ENCODE measurements at regions not wholly inside any gene's neighbourhood (a gene's known extent, or its start where the extent isn't known, plus 50 kb on each side); places are given as distances from the start of the nearest gene placed in this dataset.

- peak in 1 of 2 experiments; percentile 19 for DNase-seq
Observed at GRCh38 chr9:7980691-7981289, 181.2 kb upstream of the DMAC1 start.

GRCh38 chr9:7980041-7980440 is 180.5 kb upstream of the DMAC1 start:
- peak in 1 of 2 experiments; percentile 34 for DNase-seq

DNA sequence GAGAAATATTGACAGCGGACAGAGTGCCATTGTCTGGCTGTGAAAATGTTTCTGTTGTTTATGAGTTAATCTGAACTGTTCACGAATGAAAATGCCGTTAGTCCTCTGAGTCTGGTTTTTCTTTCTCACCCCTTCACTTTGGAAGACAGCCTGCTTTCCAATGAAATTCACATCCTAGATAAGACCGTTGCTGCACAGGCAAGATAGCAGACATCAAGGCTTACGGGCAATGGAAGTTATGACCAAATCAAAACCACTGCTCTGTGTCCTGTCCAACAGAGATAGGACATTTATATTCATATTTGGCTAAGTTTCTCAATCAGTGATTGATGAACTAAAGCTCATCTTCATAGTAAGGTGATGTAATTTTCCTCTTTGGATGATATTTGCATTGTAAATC is 180.0 kb upstream of the DMAC1 start:
- peak; percentile 30 to 56 for DNase-seq

- no peak for DNase-seq
Observed at GRCh38 chr9:7977586-7977985, 178.0 kb upstream of the DMAC1 start.

DNA sequence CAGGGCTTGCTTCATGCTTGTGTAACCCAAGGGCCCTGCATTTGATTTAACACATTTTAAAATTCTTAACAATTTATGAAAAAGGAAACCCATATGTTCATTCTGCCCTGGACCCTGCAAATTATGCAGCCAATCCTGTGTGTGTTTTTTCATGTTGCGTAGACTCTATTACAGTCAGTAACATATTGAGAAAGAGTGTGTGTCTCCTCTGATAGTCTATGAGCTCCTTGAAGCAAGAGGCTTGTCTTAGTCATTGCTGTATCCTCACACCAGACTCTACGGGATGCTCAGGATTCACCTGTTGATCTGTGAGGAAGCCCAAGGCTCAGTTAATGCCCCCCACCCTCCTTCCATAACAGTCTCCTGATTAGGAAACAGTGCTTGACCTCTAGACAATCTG is 177.3 kb upstream of the DMAC1 start:
- no peak for DNase-seq

- no peak for DNase-seq
Observed at GRCh38 chr9:7976167-7976755, 176.7 kb upstream of the DMAC1 start.

DNA sequence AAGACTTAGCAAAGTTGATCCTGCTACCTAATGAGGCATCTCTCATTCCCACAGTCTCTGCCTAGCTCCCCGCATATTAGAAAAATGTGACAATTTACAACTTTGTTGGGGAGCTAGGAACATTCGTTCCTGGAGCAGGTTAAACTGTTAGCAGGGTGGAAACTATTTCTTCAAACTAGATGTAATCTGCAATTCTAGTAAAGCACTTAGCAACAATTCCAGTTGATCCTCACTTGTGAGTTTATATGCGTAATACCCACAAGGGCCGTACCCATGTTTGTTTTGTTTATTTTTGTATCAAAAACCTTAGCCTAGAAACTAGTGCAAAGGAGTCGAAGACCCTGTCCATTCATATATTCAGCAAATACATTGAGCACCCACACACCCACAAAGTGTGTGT is 175.8 kb upstream of the DMAC1 start:
- DNase-seq, result no peak

GRCh38 chr9:7974335-7974960 is 174.9 kb upstream of the DMAC1 start:
- DNase-seq, result peak; percentile 4 to 34

DNA sequence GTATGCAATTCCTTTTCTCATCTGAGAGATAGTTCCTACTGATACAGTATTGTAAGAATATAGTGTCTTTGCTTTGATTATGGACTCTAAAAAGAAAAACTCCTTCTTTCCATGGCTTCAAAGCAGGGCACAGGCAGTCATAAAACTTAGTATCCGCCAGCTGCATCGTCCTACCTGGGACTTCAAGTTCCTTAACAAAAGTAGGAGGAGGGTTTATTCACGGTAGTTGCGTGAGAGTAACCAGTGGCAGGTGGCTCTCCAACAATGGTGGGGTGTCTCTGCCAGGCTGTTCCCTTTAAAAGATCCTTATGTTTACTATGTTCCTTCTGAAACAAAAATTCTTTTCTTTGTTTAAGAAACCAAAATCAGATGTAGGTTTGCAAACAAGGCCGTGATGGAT is 173.5 kb upstream of the DMAC1 start:
- DNase-seq, result no peak

DNA sequence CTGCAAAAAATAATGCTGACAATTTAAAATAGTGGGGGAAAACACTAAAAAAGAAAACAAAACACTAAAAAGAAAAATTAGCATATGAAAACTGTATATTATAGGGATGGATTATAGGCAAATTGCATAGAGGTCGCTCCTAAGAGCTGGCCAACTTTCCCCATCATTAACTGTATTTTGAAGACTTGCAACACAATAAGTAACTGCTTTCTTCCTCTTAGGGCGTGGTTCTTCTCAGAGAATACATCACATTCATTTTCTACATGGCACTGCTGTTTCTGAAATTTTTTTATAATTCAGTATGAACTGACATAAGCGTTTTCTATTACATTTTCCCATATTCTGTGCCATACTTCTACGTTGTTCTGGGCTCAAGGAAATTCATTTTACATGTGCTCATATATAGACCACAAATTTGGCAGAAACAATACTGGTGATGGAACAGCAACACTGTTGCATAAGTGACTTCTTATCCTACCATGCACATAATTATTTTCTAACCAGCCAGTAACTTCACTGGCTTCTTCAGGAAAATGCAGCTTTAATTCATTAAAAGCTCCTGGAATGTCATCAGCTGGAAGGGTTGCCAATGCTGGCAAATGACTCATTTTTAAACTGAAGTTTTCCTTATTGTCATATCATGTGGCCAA is 171.2 kb upstream of the DMAC1 start:
- no peak for DNase-seq

DNA sequence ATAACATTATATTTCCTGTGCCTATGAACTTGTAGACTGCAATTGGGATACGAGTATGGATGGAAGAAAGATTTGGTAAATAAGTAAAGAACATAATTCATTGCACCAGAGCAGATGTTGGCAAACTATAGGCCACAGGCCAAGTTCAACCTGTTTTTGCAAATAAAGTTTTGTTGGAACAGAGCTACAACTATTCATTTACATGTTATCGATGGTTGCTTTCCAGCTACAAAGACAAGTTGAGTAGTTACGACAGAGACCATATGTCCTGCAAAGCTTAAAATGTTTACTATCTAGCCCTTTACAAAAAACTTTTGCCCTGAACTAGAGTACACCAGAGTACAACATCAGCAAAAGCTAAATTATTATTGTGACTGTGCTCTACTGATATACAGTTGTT is 169.1 kb upstream of the DMAC1 start:
- DNase-seq, result no peak

GRCh38 chr9:7967851-7968250 is 168.3 kb upstream of the DMAC1 start:
- peak; percentile 40 to 49 for DNase-seq

GRCh38 chr9:7967093-7967827 is 167.7 kb upstream of the DMAC1 start:
- no peak for DNase-seq

DNA sequence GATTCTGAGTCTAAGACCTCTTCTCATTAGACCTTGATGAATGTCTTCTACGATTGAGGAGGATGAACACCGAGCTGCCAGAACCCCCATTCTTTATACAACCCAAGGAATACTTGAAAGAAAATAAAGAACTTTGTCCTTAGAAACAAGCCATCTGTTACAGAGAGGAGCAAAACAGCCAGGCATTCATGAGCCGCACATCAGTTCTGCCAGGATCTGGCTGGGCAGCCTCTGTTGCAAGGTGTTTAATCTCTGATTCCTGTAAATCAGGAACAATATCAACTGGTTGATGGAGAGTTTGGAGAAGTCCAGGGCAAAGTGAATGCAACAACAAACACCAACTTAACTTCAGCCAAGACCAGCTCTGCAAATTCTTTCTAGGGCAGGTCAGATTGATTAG is 165.5 kb upstream of the DMAC1 start:
- no peak for DNase-seq

DNA sequence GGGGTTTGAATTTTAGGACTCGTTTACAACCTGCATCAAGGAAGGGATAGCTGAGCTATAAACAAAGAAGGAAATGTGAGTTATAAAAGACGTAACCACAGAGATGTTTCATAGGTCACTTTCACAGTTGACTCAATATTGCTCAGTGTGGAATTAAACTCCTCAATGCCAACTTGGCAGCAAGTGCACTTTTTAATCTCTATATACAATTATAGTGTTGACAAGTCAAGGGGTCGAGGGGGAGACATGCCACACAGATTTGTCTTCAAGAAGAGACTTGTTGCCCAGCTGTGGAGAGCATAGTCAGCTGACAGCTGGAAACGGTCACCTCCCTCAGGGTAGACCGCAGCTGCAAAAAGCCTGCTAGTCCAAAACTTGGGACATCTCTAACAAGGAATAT is 163.4 kb upstream of the DMAC1 start:
- DNase-seq, result no peak

DNA sequence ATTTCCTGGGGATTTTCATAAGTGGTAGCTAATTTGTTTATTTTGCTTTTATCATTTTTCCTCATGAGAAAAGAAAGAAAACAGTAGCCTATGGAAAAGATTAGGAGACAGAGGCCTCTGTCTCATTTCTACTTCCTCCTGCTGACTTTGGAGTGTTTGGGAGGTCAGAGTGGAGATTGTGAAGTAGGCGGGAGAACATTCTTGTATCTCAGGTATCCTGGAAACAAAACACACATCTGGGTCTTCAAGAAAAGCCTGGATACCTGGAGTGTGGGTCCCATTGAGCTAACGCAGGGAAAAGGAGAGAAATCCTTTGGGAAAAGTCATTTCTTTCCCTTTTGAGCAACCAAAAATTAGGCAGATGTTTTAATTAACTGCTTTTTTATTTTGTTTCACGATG is 161.5 kb upstream of the DMAC1 start:
- DNase-seq, result no peak

GRCh38 chr9:7960320-7961050 is 160.9 kb upstream of the DMAC1 start:
- DNase-seq, result no peak

GRCh38 chr9:7957803-7958202 is 158.2 kb upstream of the DMAC1 start:
- no peak for DNase-seq

DNA sequence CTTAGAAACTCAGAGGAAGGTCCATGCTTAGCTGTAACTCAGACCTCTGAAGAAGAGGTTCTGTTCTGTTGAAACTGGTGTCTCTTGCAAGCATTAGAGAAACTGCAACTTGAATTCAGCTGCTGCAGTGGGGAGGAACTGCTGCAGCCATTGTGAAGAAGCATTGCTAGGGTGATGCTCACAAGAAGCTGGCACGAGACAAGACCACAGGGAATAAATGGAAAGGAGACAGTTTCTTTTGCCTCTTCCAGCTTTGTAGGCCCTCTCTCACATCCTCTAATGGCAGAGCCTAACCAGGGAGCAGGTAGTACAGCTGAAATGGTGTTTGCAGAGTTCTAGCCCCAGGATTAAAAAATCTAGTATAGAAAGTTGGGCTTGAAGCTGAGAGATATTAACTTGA is 148.0 kb upstream of the DMAC1 start:
- no peak for DNase-seq

- no peak for DNase-seq
Observed at GRCh38 chr9:7946458-7946857, 146.9 kb upstream of the DMAC1 start.

DNA sequence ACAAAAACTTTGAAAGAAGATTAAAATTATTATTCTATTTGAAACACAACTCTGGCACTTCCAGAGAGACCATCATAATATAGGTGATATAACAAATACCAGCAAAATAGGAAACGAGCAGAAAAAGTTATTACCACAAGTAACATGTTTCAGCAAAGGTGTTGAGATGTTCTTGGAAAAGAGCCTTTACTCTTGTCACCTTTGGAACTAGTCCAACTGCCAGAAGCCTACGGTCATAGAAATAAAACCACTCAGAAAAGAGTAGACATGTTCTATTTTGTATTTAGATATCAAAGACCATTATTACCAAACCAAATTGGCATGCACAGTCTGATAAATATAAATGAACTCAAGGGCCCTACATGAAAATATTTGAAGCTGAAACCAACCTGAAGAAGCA is 145.0 kb upstream of the DMAC1 start:
- DNase-seq, result no peak

- no peak for DNase-seq
Observed at GRCh38 chr9:7937761-7938491, 138.3 kb upstream of the DMAC1 start.

Measured in NCI-H526 (cell line).